Glutamatergic neuron (in vitro differentiated cells): ENCODE measurements at regions not wholly inside any gene's neighbourhood (a gene's known extent, or its start where the extent isn't known, plus 50 kb on each side); places are given as distances from the start of the nearest gene placed in this dataset.

Source experiments
- DNase-seq: peaks from one replicate; pipeline ENCODE4 v3.0.0; 2022
- H3K27ac Mint-ChIP-seq: one replicate; pipeline ENCODE4 v1.8.0; 2020; ENCODE audit warnings: mild to moderate bottlenecking, mixed read lengths, inconsistent platforms; ENCODE audit not compliant: unreplicated experiment
- H3K27me3 Mint-ChIP-seq: one replicate; pipeline ENCODE4 v1.8.0; 2020; ENCODE audit warnings: mild to moderate bottlenecking, moderate library complexity, mixed read lengths, inconsistent platforms; ENCODE audit not compliant: unreplicated experiment
- H3K36me3 Mint-ChIP-seq: one replicate; pipeline ENCODE4 v1.8.0; 2020; ENCODE audit warnings: mild to moderate bottlenecking, mixed read lengths, inconsistent platforms; ENCODE audit not compliant: unreplicated experiment
- H3K4me1 Mint-ChIP-seq: one replicate; pipeline ENCODE4 v1.8.0; 2020; ENCODE audit warnings: mild to moderate bottlenecking, low read depth, mixed read lengths, inconsistent platforms; ENCODE audit not compliant: unreplicated experiment
- H3K4me3 Mint-ChIP-seq: one replicate; pipeline ENCODE4 v1.8.0; 2020; ENCODE audit warnings: mild to moderate bottlenecking, mixed read lengths, inconsistent platforms; ENCODE audit not compliant: unreplicated experiment
- H3K9me3 Mint-ChIP-seq: one replicate; pipeline ENCODE4 v1.8.0; 2020; ENCODE audit warnings: mild to moderate bottlenecking, moderate library complexity, mixed read lengths, inconsistent platforms; ENCODE audit not compliant: unreplicated experiment
- TF ChIP-seq, protein P1 (sequence below): fragments of 200-600 bp; sonication (generic); IDR thresholded peaks from one replicate; pipeline ENCODE4 v1.5.0; 2021; ENCODE audit not compliant: partially characterized antibody, unreplicated experiment

- Mint-ChIP-seq H3K27ac (no peak overlapping the region), H3K4me3 (no peak overlapping the region), H3K4me1 (peaks cover 3% of the 10 kb centered on the region), H3K9me3 (no peaks in the 10 kb centered on the region), H3K36me3 (peaks cover 4% of the 10 kb centered on the region), H3K27me3 (no peaks in the 10 kb centered on the region)
- DNase-seq = no peak
- TF ChIP-seq, protein P1, sequence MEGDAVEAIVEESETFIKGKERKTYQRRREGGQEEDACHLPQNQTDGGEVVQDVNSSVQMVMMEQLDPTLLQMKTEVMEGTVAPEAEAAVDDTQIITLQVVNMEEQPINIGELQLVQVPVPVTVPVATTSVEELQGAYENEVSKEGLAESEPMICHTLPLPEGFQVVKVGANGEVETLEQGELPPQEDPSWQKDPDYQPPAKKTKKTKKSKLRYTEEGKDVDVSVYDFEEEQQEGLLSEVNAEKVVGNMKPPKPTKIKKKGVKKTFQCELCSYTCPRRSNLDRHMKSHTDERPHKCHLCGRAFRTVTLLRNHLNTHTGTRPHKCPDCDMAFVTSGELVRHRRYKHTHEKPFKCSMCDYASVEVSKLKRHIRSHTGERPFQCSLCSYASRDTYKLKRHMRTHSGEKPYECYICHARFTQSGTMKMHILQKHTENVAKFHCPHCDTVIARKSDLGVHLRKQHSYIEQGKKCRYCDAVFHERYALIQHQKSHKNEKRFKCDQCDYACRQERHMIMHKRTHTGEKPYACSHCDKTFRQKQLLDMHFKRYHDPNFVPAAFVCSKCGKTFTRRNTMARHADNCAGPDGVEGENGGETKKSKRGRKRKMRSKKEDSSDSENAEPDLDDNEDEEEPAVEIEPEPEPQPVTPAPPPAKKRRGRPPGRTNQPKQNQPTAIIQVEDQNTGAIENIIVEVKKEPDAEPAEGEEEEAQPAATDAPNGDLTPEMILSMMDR = no peak
Observed at GRCh38 chrX:16023790-16024734, 99.3 kb upstream of the GRPR start.

DNA sequence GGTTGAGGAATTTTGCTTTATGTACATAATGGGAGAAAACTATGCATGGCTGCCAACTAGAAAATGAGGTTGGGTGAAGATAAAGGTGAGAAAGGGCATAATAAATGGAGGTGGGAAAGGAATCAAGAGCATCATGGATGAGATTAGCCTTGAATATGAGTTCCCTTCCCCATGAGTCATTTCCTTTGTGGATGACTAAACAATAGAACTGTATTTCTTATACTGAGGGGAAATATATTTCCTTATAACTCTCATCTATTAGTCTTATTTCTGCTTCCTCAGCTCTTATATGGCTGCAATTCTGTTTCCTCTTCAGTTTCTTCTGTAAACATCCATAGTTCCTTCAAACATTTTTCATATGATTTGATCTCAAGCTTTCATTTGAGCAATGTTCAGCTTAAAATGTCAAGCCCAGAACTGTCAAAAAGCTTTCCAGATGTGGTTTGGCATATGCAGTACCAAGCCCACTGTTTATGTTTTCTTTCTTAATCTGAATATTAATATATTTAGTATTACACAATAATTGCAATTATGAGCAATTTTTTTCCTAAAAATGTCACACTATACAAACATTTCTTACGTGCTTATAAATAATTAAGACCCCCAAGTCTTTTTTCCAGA is 100.7 kb upstream of the GRPR start:
- Mint-ChIP-seq H3K27ac (no peak overlapping the region), H3K36me3 (peaks cover 4% of the 10 kb centered on the region), H3K27me3 (no peaks in the 10 kb centered on the region), H3K9me3 (no peaks in the 10 kb centered on the region), H3K4me1 (peaks cover under 1% of the 10 kb centered on the region), H3K4me3 (no peak overlapping the region)
- TF ChIP-seq, protein P1 = no peak
- DNase-seq = no peak

DNA sequence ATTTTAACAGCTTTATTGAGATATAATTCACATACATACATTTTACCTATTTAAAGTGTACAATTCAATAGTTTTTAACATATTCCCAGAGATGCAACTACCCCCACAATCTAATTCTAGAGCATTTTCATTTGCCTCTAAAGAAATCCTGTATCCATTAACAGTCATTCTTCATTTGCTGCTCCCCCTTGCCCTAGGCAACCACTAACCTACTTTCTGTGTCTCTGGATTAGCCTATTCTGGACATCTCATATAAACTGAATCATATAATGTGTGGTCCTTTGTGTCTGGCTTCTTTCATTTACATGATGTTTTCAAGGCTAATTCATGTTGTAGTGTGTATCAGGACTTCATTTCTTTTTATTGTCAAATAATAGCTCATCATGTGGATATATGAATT is 105.1 kb upstream of the GRPR start:
- no peaks in the 10 kb centered on the region for H3K4me1 Mint-ChIP-seq
- no peak for DNase-seq
- peaks cover 4% of the 10 kb centered on the region for H3K36me3 Mint-ChIP-seq
- no peak overlapping the region for H3K4me3 Mint-ChIP-seq
- H3K27me3 Mint-ChIP-seq = no peaks in the 10 kb centered on the region
- peaks cover 1% of the 10 kb centered on the region for H3K9me3 Mint-ChIP-seq
- no peak overlapping the region for H3K27ac Mint-ChIP-seq
- TF ChIP-seq, protein P1 = no peak

- Mint-ChIP-seq H3K4me1 (no peaks in the 10 kb centered on the region), H3K4me3 (no peak overlapping the region), H3K36me3 (no peaks in the 10 kb centered on the region), H3K27me3 (no peaks in the 10 kb centered on the region), H3K9me3 (peaks cover 1% of the 10 kb centered on the region), H3K27ac (no peak overlapping the region)
- no peak for DNase-seq
- TF ChIP-seq, protein P1 = no peak
Observed at GRCh38 chrX:16014171-16014570, 109.2 kb upstream of the GRPR start.

GRCh38 chrX:16012250-16012649 is 111.1 kb upstream of the GRPR start:
- Mint-ChIP-seq H3K9me3 (peaks cover 1% of the 10 kb centered on the region), H3K27me3 (no peaks in the 10 kb centered on the region), H3K27ac (no peak overlapping the region), H3K36me3 (no peaks in the 10 kb centered on the region), H3K4me1 (peaks cover 2% of the 10 kb centered on the region), H3K4me3 (no peak overlapping the region)
- TF ChIP-seq, protein P1 = no peak
- DNase-seq = no peak
